Heart left ventricle (tissue), 13 donors: ENCODE measurements at regions not wholly inside any gene's neighbourhood (a gene's known extent, or its start where the extent isn't known, plus 50 kb on each side); places are given as distances from the start of the nearest gene placed in this dataset.

ENCODE experiments used
- POLR2A ChIP-seq, 2 donors: fragments of 450-650 bp; IDR thresholded peaks; one replicate each; pipeline ENCODE4 v1.6.1; 2017; ENCODE audit warnings: antibody characterized with exemption in 2 of 2, mild to moderate bottlenecking in 2 of 2, moderate library complexity in 2 of 2
- TF ChIP-seq, protein P1 (sequence below), 12 donors: fragments of 200-600 bp; sonication (generic) in 4 of 12; IDR thresholded peaks; one replicate each; pipeline versions ENCODE4 v1.5.0 to v1.8.0; 2018 to 2022; ENCODE audit warnings: antibody characterized with exemption in 12 of 12, mild to moderate bottlenecking in 5 of 12
- donor health status: ischemic (EF 13 %, LVEDD 7.1; RV severe dilation, severe dysfunction).
- donor health status: DM: no; HTN: yes; CAD: no.
- donor health status: DM: no; HTN: no; CAD: no.
- donor health status: ischemic (EF 25% LVEDD 6.9; RV normal size, moderate dysfunction).
- donor health status: ischemic (EF 25% LVEDD 5.7; RV mildly dilated, moderate dysfunction).
- donor health status: ischemic (EF 35%, LVEDD 5.7; RV mildly dilated, moderate dysfunction).
- donor health status: nonischemic (EF 11% LVEDD 7.7; RV severe dilation, severe dysfunction).
- donor health status: DM: yes; HTN: yes; CAD: no.
- donor health status: PGD.
- donor health status: ischemic (EF 29% LVEDD 5.4; RV normal size, mild dysfunction).
- donor health status: nonischemic (EF 23%, LVEDD 6.1; RV moderate dilation, normal function).

DNA sequence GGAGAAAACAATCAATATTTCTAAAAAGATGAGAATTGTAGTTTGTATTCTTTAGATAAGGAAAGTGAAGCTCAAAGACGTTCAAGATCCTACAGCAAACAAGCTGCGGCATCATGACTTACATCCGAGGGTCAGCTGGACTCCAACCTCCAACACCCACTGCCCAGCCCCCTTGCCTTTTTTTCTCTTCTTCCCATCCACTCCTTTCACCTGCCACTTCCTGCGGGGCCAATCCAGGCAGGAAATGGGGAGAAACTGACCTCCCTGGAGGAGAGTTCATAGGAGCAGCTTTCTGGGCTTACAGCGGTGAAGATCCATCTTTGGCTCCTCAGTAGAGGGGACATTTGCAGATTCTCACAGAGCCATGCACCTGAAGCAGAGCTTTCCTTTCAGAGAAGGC is 361.5 kb downstream of the PTPRU start:
- TF ChIP-seq, protein P1, sequence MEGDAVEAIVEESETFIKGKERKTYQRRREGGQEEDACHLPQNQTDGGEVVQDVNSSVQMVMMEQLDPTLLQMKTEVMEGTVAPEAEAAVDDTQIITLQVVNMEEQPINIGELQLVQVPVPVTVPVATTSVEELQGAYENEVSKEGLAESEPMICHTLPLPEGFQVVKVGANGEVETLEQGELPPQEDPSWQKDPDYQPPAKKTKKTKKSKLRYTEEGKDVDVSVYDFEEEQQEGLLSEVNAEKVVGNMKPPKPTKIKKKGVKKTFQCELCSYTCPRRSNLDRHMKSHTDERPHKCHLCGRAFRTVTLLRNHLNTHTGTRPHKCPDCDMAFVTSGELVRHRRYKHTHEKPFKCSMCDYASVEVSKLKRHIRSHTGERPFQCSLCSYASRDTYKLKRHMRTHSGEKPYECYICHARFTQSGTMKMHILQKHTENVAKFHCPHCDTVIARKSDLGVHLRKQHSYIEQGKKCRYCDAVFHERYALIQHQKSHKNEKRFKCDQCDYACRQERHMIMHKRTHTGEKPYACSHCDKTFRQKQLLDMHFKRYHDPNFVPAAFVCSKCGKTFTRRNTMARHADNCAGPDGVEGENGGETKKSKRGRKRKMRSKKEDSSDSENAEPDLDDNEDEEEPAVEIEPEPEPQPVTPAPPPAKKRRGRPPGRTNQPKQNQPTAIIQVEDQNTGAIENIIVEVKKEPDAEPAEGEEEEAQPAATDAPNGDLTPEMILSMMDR (IDR thresholded peaks at IDR 0.05) = no peak
- TF ChIP-seq POLR2A (IDR thresholded peaks at IDR 0.05) = no peak
